HG02763 (cell line): ENCODE measurements at regions not wholly inside any gene's neighbourhood (a gene's known extent, or its start where the extent isn't known, plus 50 kb on each side); places are given as distances from the start of the nearest gene placed in this dataset.
"Not testable (repeated sequence)": the region's sequence is repeated elsewhere in the genome, so short reads cannot be mapped to it uniquely, and the experiment has no call there.

Experiments
- ATAC-seq: cut with Tn5 transposase; IDR thresholded peaks from one replicate; pipeline ENCODE4 v1.9.1; 2021; ENCODE audit warnings: mild to moderate bottlenecking, moderate library complexity; ENCODE audit not compliant: unreplicated experiment

DNA sequence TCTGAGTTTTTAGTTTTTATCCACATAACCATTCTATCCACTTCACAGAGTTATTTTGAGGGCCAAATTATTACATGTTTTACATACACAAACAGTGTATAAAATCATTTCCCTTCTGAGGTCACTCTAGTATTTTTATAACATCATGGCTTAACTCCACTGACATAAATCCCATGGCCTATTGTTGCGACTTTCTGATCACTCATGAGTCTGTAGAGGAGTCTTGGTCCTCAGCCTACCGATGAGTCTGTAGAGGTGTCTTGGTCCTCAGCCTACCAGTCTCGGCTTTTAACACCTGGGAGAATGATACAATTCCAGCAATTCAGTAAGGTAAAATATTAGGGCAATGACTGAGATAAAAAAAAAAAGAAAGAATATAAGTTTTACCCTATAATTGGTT lies 483.7 kb downstream of the USP25 start:
- no peak for ATAC-seq

- ATAC-seq, result no peak
Measured at GRCh38 chr21:16215193-16215592, 485.4 kb downstream of the USP25 start.

DNA sequence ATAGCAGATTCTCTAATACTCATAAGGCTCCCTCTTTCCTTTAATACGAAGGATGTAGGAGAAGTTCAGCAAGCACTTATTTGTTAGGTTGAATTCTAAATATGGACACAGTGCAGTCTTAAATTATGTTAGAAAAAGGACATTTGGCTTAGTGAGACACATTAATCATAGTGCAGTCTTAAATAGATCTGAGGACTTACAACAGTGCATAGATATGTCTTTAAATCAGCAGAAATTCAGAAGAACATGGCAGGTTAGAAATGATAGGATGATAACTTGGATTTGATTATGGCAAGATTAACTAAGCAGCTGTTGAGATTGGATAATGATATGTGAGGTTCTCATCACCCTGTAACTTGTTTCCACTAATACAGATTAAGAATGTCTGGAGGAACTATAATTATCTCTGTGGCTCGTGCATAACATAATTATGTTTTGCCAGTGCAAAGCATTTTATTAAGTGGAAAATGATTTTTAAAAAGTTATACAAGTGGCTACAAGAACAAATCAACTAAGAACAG lies 485.9 kb downstream of the USP25 start:
- ATAC-seq, result no peak

GRCh38 chr21:16216288-16216962 lies 486.6 kb downstream of the USP25 start:
- no peak for ATAC-seq

DNA sequence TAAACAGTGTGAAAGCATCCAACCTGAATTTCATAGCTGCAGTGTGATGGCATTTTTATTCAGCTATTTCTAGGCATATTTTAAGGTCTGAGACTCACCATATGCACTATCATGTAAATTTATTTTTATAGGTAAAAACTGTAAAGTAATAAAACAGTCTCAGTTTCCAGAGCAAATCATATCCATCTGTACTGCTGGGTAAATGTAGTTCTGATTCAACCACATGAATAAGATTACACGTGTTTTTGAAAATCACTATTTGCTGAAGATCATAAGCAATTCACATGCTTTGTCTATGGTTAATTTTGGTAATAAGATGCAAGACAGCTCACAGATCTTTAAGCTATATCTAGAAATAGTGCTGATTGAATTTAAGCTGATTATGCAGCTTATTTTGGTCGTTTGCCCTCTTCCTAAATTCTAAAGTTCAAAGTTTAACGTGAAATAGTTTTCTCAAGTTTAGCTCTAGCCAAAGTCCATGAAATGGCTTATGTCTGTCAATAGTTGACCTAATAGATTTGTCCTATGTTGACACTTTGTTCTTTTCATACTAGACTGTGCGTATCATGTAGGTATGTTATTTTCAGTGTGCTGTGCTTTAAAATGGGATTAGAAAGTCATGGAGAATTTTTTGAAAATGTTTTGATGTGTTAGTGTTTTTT lies 489.0 kb downstream of the USP25 start:
- ATAC-seq, result no peak

- not testable (repeated sequence) for ATAC-seq
Measured at GRCh38 chr21:16224756-16225155, 495.0 kb downstream of the USP25 start.

GRCh38 chr21:16239659-16240265 lies 510.0 kb downstream of the USP25 start:
- no peak for ATAC-seq

- ATAC-seq, result no peak
Measured at GRCh38 chr21:16241016-16241415, 511.2 kb downstream of the USP25 start.

- ATAC-seq, result no peak
Measured at GRCh38 chr21:16241479-16241963, 511.7 kb downstream of the USP25 start.

GRCh38 chr21:16243396-16243795 lies 513.6 kb downstream of the USP25 start:
- ATAC-seq, result no peak

DNA sequence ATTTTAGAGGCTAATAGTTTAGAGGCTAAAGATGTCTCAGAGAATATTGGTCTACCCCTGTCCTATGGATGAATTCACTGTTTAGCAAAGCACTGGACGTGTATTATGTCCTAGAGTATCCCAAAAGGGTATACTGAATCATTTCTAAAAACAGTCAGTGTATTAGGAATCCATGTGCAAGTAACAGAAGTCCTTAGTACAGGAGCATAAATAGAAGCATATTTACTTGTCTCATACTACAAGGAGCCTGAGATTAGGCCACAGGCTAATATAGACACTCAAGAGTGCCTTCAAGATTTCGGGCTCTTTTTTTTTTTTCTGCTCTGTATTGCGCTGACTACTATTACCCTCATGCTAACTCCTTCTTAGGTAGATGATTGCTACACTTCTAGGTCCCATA lies 518.9 kb downstream of the USP25 start:
- ATAC-seq, result no peak

DNA sequence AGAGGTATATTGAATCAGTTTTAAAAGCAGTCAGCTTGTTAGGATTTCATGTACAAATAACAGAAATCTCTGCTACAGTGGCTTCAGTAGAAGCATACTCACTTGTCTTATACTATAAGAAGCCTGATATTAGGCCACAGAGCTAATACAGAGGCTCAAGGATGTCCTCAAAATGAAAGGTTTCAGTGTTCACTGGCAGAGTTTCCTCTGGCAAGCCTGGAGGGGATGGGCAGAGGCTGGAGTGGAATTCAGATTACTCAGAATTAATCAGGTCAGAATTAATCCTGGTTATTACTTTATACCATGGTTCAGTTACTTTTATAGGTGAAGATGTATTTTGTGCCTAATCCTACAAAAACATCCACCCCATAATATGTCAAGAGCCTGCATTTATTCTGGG lies 520.5 kb downstream of the USP25 start:
- ATAC-seq, result no peak

DNA sequence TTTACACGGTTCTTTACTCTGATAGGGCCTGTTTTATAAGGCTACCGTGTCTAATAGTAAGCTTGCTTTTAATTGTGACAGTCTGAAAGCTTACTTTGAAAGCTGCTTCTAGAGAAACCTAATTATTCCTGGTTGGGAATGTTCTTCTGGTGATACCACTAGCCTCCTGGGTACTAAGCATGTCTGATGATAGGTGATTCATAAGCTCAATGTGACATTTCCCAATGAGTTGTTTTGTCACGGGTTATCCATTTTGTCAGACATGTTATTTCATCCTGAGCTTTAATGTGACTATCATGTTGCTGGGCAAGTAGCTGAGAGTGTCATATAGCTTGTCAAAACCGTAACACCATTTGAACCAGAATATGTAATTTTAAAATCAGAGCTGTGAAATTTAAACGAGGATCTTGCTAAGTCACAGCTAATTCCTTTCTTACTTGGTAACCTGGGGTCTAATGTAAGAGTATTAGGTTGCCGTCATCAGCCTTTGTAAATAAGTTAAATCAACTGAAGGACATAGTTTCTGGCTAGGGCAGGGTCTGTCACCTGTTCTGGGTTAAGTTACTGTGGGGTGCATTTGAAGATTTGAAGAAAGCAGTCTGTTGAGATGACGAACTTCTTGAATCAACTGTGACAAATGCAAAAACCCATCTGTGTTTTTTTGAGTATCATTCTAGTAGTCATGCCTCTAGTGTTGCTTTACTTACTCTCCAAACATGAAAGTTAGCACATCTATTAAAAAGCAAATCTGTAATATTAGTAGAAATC lies 529.2 kb downstream of the USP25 start:
- ATAC-seq, result no peak

- ATAC-seq, result no peak
Measured at GRCh38 chr21:16262091-16262490, 532.3 kb downstream of the USP25 start.

- no peak for ATAC-seq
Measured at GRCh38 chr21:16264319-16264718, 534.5 kb downstream of the USP25 start.

- ATAC-seq, result no peak
Measured at GRCh38 chr21:16269476-16269875, 539.7 kb downstream of the USP25 start.

DNA sequence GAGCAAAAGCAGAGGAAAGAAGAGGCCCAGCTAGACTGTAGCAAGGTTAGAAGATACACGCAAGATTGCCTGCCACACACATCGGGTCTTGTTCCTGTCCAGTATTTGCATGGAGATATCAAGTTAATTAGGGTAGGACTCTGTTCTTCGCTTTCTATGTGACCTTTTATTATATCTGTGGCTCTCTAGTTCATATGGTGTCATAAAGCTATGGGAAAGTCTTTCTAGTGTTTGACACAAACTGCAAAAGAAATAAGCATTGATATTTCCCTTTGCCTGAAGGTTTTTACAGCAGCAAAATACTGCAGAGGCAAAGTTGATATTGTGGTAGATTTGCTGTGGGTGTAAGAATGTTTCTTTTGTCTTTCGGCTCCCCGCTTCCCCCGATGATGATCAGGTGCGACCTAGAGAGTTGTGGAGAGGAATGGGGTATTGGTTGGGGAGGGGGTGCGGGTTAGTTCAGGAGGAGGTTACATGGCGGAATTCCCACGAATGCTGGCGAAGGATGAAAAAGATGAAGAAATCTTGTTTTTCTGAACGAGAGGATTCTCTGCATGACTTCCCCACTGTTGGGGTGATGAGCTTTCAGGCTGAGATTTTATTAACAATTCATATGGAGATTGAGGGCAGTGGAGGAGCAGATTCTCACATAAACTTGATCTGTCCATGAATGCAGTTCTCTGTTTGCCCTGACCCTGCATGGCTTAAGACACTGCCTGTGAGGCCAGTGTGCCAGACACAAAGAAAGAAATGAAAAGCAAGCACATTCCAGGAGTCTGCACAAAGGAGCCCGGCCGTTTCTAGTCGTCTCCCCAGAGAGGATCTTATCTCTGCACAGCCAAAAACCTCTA lies 550.2 kb downstream of the USP25 start:
- no peak for ATAC-seq

DNA sequence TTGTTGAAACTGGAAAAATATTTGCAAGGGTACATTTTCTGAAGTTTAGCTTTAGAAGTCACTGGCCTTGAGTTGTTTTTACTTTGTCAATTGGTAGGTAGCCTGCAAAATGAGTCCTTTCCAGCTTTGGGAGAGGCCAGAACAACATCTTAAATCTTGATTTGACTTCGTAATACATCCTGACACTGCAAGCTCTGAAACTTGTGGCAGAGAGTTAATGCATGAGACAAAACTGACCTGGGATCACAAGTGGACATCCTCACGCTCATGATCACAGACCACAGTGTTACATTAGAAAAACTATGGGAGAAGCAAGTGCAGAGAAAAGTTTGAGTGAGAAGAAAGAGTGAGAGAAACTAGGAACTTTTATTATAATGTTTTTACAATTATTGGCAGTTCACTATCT lies 550.9 kb downstream of the USP25 start:
- no peak for ATAC-seq

GRCh38 chr21:16283516-16283915 lies 553.7 kb downstream of the USP25 start:
- no peak for ATAC-seq

DNA sequence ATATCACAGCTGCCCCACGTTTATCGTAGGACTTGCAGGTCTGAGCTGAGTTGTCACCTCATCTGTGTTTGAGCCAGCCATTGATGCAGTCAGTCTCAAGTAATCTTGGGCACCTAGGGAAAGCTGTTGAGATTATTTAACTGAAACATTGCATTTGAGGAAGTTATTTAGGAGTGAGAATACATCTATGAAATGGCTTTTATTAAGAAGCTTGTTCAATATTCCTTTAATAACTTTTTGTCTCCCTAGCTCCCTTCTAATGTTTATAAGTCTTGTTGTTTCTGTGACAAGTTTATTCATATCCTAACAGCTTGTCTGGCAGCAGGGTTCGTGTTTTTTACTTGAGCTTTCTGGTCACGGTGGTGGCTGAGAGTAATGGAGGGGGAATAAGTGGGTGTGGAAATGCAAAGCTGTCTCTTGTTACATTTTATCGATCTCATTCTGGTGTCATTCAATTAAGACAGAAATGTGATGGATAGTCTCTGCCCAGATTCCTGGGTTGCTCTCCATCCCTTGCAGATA lies 555.9 kb downstream of the USP25 start:
- no peak for ATAC-seq
